SK-N-MC (cell line): ENCODE measurements at regions not wholly inside any gene's neighbourhood (a gene's known extent, or its start where the extent isn't known, plus 50 kb on each side); places are given as distances from the start of the nearest gene placed in this dataset.

ENCODE experiments used
- EZH2 ChIP-seq: fragments of 200-600 bp; sonication (generic); IDR thresholded peaks from one replicate; pipeline ENCODE4 v1.6.1; 2017; ENCODE audit warnings: antibody characterized with exemption
- FOXP2 ChIP-seq: optimal IDR thresholded peaks from 2 replicates; pipeline ENCODE3; 2011; ENCODE audit warnings: mild to moderate bottlenecking, moderate library complexity; ENCODE audit not compliant: insufficient read depth; ENCODE audit errors: extremely low read length, control extremely low read depth
- POLR2AphosphoS5 ChIP-seq: IDR thresholded peaks from 2 replicates; pipeline ENCODE4 v1.6.1; 2012; ENCODE audit warnings: mild to moderate bottlenecking, low read depth, low read length, borderline replicate concordance

- no peak for TF ChIP-seq EZH2
- TF ChIP-seq POLR2AphosphoS5, result no peak
- TF ChIP-seq FOXP2, result no peak
These were observed 217.5 kb downstream of the LPIN1 start for GRCh38 chr2:11963966-11964365.
